Neuronal stem cell (in vitro differentiated cells): ENCODE measurements at regions not wholly inside any gene's neighbourhood (a gene's known extent, or its start where the extent isn't known, plus 50 kb on each side); places are given as distances from the start of the nearest gene placed in this dataset.
A peak's percentile ranks its signal among the peaks of the same experiment; 100 is the strongest.

Experiments
- DNase-seq: peaks from one replicate; pipeline ENCODE4 v3.0.0-alpha.2; 2013; ENCODE audit warnings: low spot score
- H2AFZ ChIP-seq: one replicate; pipeline ENCODE4 v1.6.1; 2013; ENCODE audit warnings: mild to moderate bottlenecking, low read length, inconsistent platforms
- H2AK5ac ChIP-seq: 2 replicates; pipeline ENCODE4 v1.6.1; 2013; ENCODE audit warnings: low read depth, mild to moderate bottlenecking, inconsistent platforms, low read length, moderate library complexity, mixed read lengths
- H2BK120ac ChIP-seq: 2 replicates; pipeline ENCODE4 v1.6.1; 2013; ENCODE audit warnings: low read depth, mild to moderate bottlenecking, inconsistent platforms, low read length, moderate library complexity, mixed read lengths
- H2BK12ac ChIP-seq: one replicate; pipeline ENCODE4 v1.6.1; 2013; ENCODE audit warnings: low read length, inconsistent platforms
- H2BK15ac ChIP-seq: 2 replicates; pipeline ENCODE4 v1.6.1; 2013; ENCODE audit warnings: mild to moderate bottlenecking, low read length, inconsistent platforms, mixed read lengths
- H2BK5ac ChIP-seq: one replicate; pipeline ENCODE4 v1.6.1; 2013; ENCODE audit warnings: inconsistent platforms, mild to moderate bottlenecking, low read length, moderate library complexity
- H3K14ac ChIP-seq: one replicate; pipeline ENCODE4 v1.6.1; 2013; ENCODE audit warnings: low read length, inconsistent platforms
- H3K18ac ChIP-seq: 2 replicates; pipeline ENCODE4 v1.6.1; 2013; ENCODE audit warnings: low read length, inconsistent platforms
- H3K23ac ChIP-seq: 2 replicates; pipeline ENCODE4 v1.6.1; 2013; ENCODE audit warnings: low read depth, mild to moderate bottlenecking, mixed read lengths, low read length, inconsistent platforms; ENCODE audit not compliant: poor library complexity
- H3K27ac ChIP-seq: replicated peaks from 3 replicates; pipeline ENCODE4 v1.5.1; 2013; ENCODE audit warnings: low read length, inconsistent platforms
- H3K27me3 ChIP-seq, 3 experiments: 2 replicates each; pipeline ENCODE4 v1.6.1; 2013; ENCODE audit warnings: low read length in 3 of 3, mild to moderate bottlenecking in 2 of 3, inconsistent platforms in 1 of 3, low read depth in 1 of 3, mixed read lengths in 1 of 3, moderate library complexity in 1 of 3; ENCODE audit not compliant: control insufficient read depth in 3 of 3, insufficient read depth in 3 of 3
- H3K36me3 ChIP-seq, 2 donors: replicated peaks in 1 of 2; 2 replicates each; pipeline ENCODE4 v1.6.1; 2013; ENCODE audit warnings: low read length in 2 of 2; ENCODE audit not compliant: control insufficient read depth in 2 of 2, insufficient read depth in 2 of 2
- H3K4ac ChIP-seq: 2 replicates; pipeline ENCODE4 v1.6.1; 2013; ENCODE audit warnings: inconsistent platforms, mild to moderate bottlenecking, low read length, moderate library complexity
- H3K4me1 ChIP-seq, 2 donors: 1 replicate in 1 of 2; 2 replicates in 1 of 2; pipeline ENCODE4 v1.6.1; 2013; ENCODE audit warnings: low read length in 2 of 2, low read depth in 1 of 2; ENCODE audit not compliant: control insufficient read depth in 2 of 2, insufficient read depth in 1 of 2
- H3K4me2 ChIP-seq: one replicate; pipeline ENCODE4 v1.6.1; 2013; ENCODE audit warnings: mild to moderate bottlenecking, low read length, inconsistent platforms; ENCODE audit not compliant: insufficient read depth, poor library complexity, severe bottlenecking
- H3K4me3 ChIP-seq, 2 donors: 2 replicates each; pipeline ENCODE4 v1.5.1; 2013; ENCODE audit warnings: low read length in 2 of 2, mild to moderate bottlenecking in 2 of 2, inconsistent platforms in 1 of 2, moderate library complexity in 1 of 2
- H3K79me1 ChIP-seq: one replicate; pipeline ENCODE4 v1.6.1; 2013; ENCODE audit warnings: low read depth, mild to moderate bottlenecking, inconsistent platforms, low read length, moderate library complexity
- H3K9ac ChIP-seq: one replicate; pipeline ENCODE4 v1.6.1; 2013; ENCODE audit warnings: mild to moderate bottlenecking, low read depth, low read length, inconsistent platforms; ENCODE audit not compliant: poor library complexity
- H3K9me3 ChIP-seq, 2 donors: replicated peaks in 1 of 2; 2 replicates each; pipeline versions ENCODE3 to v1.6.1; 2013; ENCODE audit warnings: low read length in 2 of 2, mild to moderate bottlenecking in 2 of 2, inconsistent platforms in 1 of 2, low read depth in 1 of 2, mixed read lengths in 1 of 2, moderate library complexity in 1 of 2; ENCODE audit not compliant: control insufficient read depth in 2 of 2, insufficient read depth in 1 of 2
- H4K8ac ChIP-seq: one replicate; pipeline ENCODE4 v1.6.1; 2013; ENCODE audit warnings: low read depth, mild to moderate bottlenecking, inconsistent platforms, low read length, moderate library complexity
- H4K91ac ChIP-seq: one replicate; pipeline ENCODE4 v1.6.1; 2013; ENCODE audit warnings: low read length, low read depth, mild to moderate bottlenecking, inconsistent platforms; ENCODE audit not compliant: poor library complexity
- WGBS, 2 donors: extraction: QIAGEN DNeasy Blood & Tissue Kit; methylation state at CpG; one replicate each; pipeline ENCODE4 v1.1.7; 2013; ENCODE audit warnings: missing lambda C conversion rate in 2 of 2, mixed read lengths in 1 of 2; ENCODE audit not compliant: insufficient read length in 2 of 2, insufficient replicate concordance in 1 of 2; ENCODE audit errors: extremely low coverage in 2 of 2; 5-methylcytosine and 5-hydroxymethylcytosine counted together

DNA sequence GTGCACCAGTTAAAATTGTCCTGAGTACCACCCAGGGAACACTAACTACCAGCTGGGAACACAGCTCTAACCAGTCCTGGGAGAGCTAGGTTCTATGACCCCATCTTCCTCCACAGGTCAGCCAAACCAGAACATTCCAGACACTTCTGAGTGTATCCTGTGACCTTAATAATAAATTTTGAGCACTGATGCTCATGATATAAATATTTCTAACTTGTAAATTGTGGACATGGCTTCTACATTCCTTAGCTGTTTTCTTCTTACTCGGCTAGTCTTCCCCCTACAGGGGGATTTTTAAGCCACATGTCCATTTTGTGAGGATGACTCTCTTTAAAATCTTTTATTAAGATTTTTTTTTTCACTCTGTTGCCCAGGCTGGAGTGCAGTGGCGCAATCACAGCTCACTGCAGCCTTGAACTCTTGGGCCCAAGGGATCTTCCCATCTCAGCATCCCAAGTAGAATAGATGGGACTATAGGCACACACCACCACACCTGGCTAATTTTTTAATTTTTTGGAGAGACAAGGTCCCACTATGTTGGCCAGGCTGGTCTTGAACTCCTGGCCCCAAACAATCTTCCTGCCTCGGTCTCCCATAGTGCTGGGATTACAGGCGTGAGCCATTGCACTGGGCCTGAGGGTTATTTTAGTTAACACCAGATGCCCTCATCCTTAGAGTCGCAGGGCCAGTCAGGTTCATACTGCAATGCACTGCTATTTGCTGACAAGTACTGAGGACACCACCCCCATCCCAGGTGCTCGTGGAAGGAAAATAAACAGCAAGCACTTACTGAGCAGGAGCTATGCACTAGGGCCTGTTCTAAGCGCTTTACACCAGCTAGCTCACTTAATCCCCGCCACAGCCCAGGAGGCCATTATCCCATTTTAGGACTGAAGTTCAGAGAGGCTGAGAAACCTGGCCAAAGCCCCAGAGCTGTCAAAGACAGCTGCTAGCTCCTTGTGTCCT is 142.6 kb upstream of the NCOR2 start:
- Histone ChIP-seq H3K79me1 (no peaks in the 10 kb centered on the region), H4K8ac (no peak overlapping the region), H3K9ac (no peak overlapping the region), H3K4ac (no peak overlapping the region), H3K36me3 (no peaks in the 10 kb centered on the region), H3K9me3 (peaks cover 3 to 7% of the 10 kb centered on the region in 2 donors), H3K27ac (no peak overlapping the region), H2BK15ac (no peak overlapping the region), H2AK5ac (no peak overlapping the region), H2BK5ac (no peak overlapping the region), H3K18ac (no peak overlapping the region), H3K4me2 (no peak overlapping the region), H2BK120ac (no peak overlapping the region), H3K4me3 (no peak overlapping the region), H2AFZ (no peak overlapping the region), H3K27me3 (peaks cover 0 to 23% (median 0%) of the 10 kb centered on the region in 3 experiments), H2BK12ac (no peak overlapping the region), H3K4me1 (peaks cover 17 to 18% of the 10 kb centered on the region in 2 donors), H4K91ac (no peak overlapping the region), H3K23ac (no peak overlapping the region), H3K14ac (no peak overlapping the region)
- WGBS, 2 donors, result no CpG with 5 or more reads among the region's 8 CpGs
- no peak for DNase-seq

- Histone ChIP-seq H2AK5ac (peak overlapping the region; percentile 95), H2BK5ac (peak overlapping the region; percentile 4), H3K4me1 (peaks cover 5 to 10% of the 10 kb centered on the region in 2 donors), H2AFZ (no peak overlapping the region), H3K18ac (peak overlapping the region; percentile 27), H2BK15ac (peak overlapping the region; percentile 7), H3K9me3 (peaks cover 3 to 7% of the 10 kb centered on the region in 2 donors), H2BK12ac (peak overlapping the region; percentile 80), H3K27me3 (peaks cover 0 to 23% (median 0%) of the 10 kb centered on the region in 3 experiments), H3K36me3 (no peaks in the 10 kb centered on the region), H3K27ac (no peak overlapping the region), H3K23ac (no peak overlapping the region), H4K8ac (no peak overlapping the region), H3K9ac (no peak overlapping the region), H3K4me3 (peak overlapping the region in 1 of 2 donors; percentile 28), H3K4ac (no peak overlapping the region), H2BK120ac (peak overlapping the region; percentile 10), H3K14ac (no peak overlapping the region), H4K91ac (no peak overlapping the region), H3K79me1 (no peaks in the 10 kb centered on the region), H3K4me2 (no peak overlapping the region)
- no CpG with 5 or more reads among the region's 8 CpGs for WGBS, 2 donors
- no peak for DNase-seq
Measured at GRCh38 chr12:124707316-124707715, 139.9 kb upstream of the NCOR2 start.

DNA sequence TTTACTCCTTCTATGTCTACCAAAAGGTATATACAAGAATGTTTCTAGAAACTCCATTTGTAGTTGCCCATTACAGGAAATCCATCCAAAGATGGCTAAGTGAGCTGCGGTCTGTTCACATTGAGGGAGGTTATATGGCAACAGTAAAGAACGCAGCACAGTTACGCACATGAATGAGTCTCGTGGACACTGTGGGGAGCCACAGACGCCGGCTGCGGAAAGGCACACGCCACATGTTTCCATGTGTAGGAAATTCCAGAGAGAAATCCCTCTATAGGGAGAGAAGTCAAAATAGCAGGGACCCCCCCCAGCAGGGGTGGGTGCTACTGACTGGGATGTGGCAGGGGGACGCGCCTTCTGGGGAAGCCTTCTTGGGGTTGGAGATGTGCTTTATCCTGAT is 139.0 kb upstream of the NCOR2 start:
- DNase-seq, result no peak
- Histone ChIP-seq H3K9ac (no peak overlapping the region), H3K27ac (no peak overlapping the region), H3K27me3 (peaks cover 0 to 23% (median 0%) of the 10 kb centered on the region in 3 experiments), H2BK12ac (no peak overlapping the region), H3K14ac (no peak overlapping the region), H3K18ac (peak overlapping the region; percentile 15), H3K4me1 (peaks cover 2 to 10% of the 10 kb centered on the region in 2 donors), H3K9me3 (peaks cover 3 to 7% of the 10 kb centered on the region in 2 donors), H4K91ac (no peak overlapping the region), H2BK120ac (no peak overlapping the region), H3K4me3 (no peak overlapping the region), H3K79me1 (no peaks in the 10 kb centered on the region), H2BK5ac (no peak overlapping the region), H2BK15ac (peak overlapping the region; percentile 54), H4K8ac (no peak overlapping the region), H2AK5ac (no peak overlapping the region), H3K36me3 (no peaks in the 10 kb centered on the region), H3K4ac (no peak overlapping the region), H2AFZ (no peak overlapping the region), H3K4me2 (no peak overlapping the region), H3K23ac (no peak overlapping the region)
- WGBS, 2 donors, result no CpG with 5 or more reads among the region's 10 CpGs

- no peak overlapping the region for H3K4ac ChIP-seq
- H3K4me2 ChIP-seq, result no peak overlapping the region
- WGBS, 2 donors, result no CpG with 5 or more reads among the region's 11 CpGs
- DNase-seq, result no peak
- H4K8ac ChIP-seq, result no peak overlapping the region
- peaks cover 6 to 14% of the 10 kb centered on the region in 2 donors for H3K4me1 ChIP-seq
- no peak overlapping the region for H4K91ac ChIP-seq
- H2BK5ac ChIP-seq, result no peak overlapping the region
- H3K9me3 ChIP-seq, result peaks cover 3 to 7% of the 10 kb centered on the region in 2 donors
- peak overlapping the region; percentile 64 for H3K27ac ChIP-seq
- no peaks in the 10 kb centered on the region for H3K79me1 ChIP-seq
- H3K18ac ChIP-seq, result peak overlapping the region; percentile 87
- H2BK12ac ChIP-seq, result peak overlapping the region; percentile 88
- H2AK5ac ChIP-seq, result peak overlapping the region; percentile 83
- no peak overlapping the region for H2AFZ ChIP-seq
- H2BK120ac ChIP-seq, result peak overlapping the region; percentile 1
- no peak overlapping the region for H3K9ac ChIP-seq
- peaks cover 0 to 23% (median 0%) of the 10 kb centered on the region in 3 experiments for H3K27me3 ChIP-seq
- H3K36me3 ChIP-seq, result no peaks in the 10 kb centered on the region
- H2BK15ac ChIP-seq, result no peak overlapping the region
- no peak overlapping the region for H3K23ac ChIP-seq
- no peak overlapping the region for H3K14ac ChIP-seq
- no peak overlapping the region for H3K4me3 ChIP-seq
Measured at GRCh38 chr12:124705545-124706138, 138.2 kb upstream of the NCOR2 start.
